Endothelial cell of umbilical vein (primary cell): ENCODE measurements at regions not wholly inside any gene's neighbourhood (a gene's known extent, or its start where the extent isn't known, plus 50 kb on each side); places are given as distances from the start of the nearest gene placed in this dataset.

Experiments used
- BruUV-seq: library from RNA; stranded (reverse); fragments of 400-500 nt; replicated peaks from 2 replicates; lab custom pipeline; 2021; lab: Mats Ljungman, UMichigan
- CTCF ChIA-PET: fragments of 300-600, 350-600 bp; sonication (Branson Sonifier 250); formaldehyde crosslinking; loops from one replicate; lab custom pipeline; 2021; ENCODE audit warnings: antibody characterized with exemption, inconsistent platforms; lab: Charles Lee
- POLR2A ChIA-PET: fragments of 300-600, 350-600 bp; sonication (Branson Sonifier 250); formaldehyde crosslinking; loops from one replicate; lab custom pipeline; 2021; ENCODE audit warnings: antibody characterized with exemption, inconsistent platforms; lab: Charles Lee
- DNase-seq: peaks from one replicate; pipeline ENCODE4 v3.0.0-alpha.2; 2011; ENCODE audit warnings: low read depth, low spot score
- FAIRE-seq: peaks from 2 replicates; lab custom pipeline; 2011; peaks lifted over from hg19 to GRCh38; lab: Jason Lieb, UNC
- H2AFZ ChIP-seq: 2 replicates; pipeline ENCODE4 v1.6.0; 2012; ENCODE audit warnings: low read depth, low read length, control low read depth, inconsistent platforms
- H3K27ac ChIP-seq: 2 replicates; pipeline ENCODE4 v1.5.1; 2011; ENCODE audit warnings: low read depth, mild to moderate bottlenecking, control low read depth, low read length, moderate library complexity; ENCODE audit not compliant: insufficient read depth
- H3K27me3 ChIP-seq, 2 experiments: 2 replicates each; pipeline versions ENCODE4 v1.6.0 to v1.6.1; 2011; ENCODE audit warnings: low read length in 2 of 2, mixed read lengths in 1 of 2; ENCODE audit not compliant: control insufficient read depth in 2 of 2, insufficient read depth in 2 of 2
- H3K36me3 ChIP-seq, 2 experiments: 2 replicates in 1 of 2; 3 replicates in 1 of 2; pipeline ENCODE4 v1.5.1; 2011; ENCODE audit warnings: low read length in 2 of 2, mild to moderate bottlenecking in 1 of 2, moderate library complexity in 1 of 2; ENCODE audit not compliant: control insufficient read depth in 2 of 2, insufficient read depth in 2 of 2; ENCODE audit errors: extremely low read depth in 1 of 2
- H3K4me1 ChIP-seq: 3 replicates; pipeline ENCODE4 v1.5.1; 2011; ENCODE audit warnings: mild to moderate bottlenecking, low read length; ENCODE audit not compliant: control insufficient read depth, insufficient read depth; ENCODE audit errors: extremely low read depth
- H3K4me2 ChIP-seq: 2 replicates; pipeline ENCODE4 v1.6.1; 2011; ENCODE audit warnings: low read length, control low read depth, mixed read lengths; ENCODE audit not compliant: insufficient read depth
- H3K4me3 ChIP-seq, 3 experiments: fragments of 200-600 bp in 1 of 3; sonication (generic), shearing (Covaris generic) in 1 of 3; replicated peaks in 1 of 3; 2 replicates each; pipeline ENCODE4 v1.5.1; 2011 to 2016; ENCODE audit warnings: control low read depth in 3 of 3, low read length in 3 of 3, mild to moderate bottlenecking in 2 of 3, inconsistent platforms in 1 of 3, low read depth in 1 of 3, moderate library complexity in 1 of 3; ENCODE audit not compliant: insufficient read depth in 1 of 3
- H3K79me2 ChIP-seq: 2 replicates; pipeline ENCODE4 v1.6.0; 2012; ENCODE audit warnings: low read length, inconsistent platforms; ENCODE audit not compliant: control insufficient read depth, insufficient read depth
- H3K9ac ChIP-seq: replicated peaks from 2 replicates; pipeline ENCODE3; 2011; ENCODE audit warnings: low read length, control low read depth; ENCODE audit not compliant: insufficient read depth; ENCODE audit errors: extremely low read depth
- H3K9me1 ChIP-seq: replicated peaks from 3 replicates; pipeline ENCODE4 v1.6.0; 2011; ENCODE audit warnings: mild to moderate bottlenecking, low read length; ENCODE audit not compliant: control insufficient read depth, insufficient read depth; ENCODE audit errors: extremely low read depth
- H3K9me3 ChIP-seq: replicated peaks from 2 replicates; pipeline ENCODE4 v1.5.1; 2012; ENCODE audit warnings: low read length, inconsistent platforms; ENCODE audit not compliant: control insufficient read depth, insufficient read depth
- H4K20me1 ChIP-seq: replicated peaks from 2 replicates; pipeline ENCODE3; 2011; ENCODE audit warnings: mild to moderate bottlenecking, low read length; ENCODE audit not compliant: control insufficient read depth, insufficient read depth; ENCODE audit errors: extremely low read depth
- EZH2 ChIP-seq: IDR thresholded peaks from 2 replicates; pipeline ENCODE4 v1.6.1; 2012; ENCODE audit warnings: borderline replicate concordance, low read depth, mild to moderate bottlenecking, moderate library complexity, low read length, inconsistent platforms; ENCODE audit not compliant: severe bottlenecking
- FOS ChIP-seq: IDR thresholded peaks from 2 replicates; pipeline ENCODE4 v1.6.1; 2011; ENCODE audit warnings: mild to moderate bottlenecking, low read length, moderate library complexity, borderline replicate concordance; ENCODE audit not compliant: insufficient read depth
- GATA2 ChIP-seq: IDR thresholded peaks from 2 replicates; pipeline ENCODE4 v1.7.0; 2011; ENCODE audit warnings: low read depth, mild to moderate bottlenecking, moderate library complexity, mixed read lengths, low read length; ENCODE audit not compliant: insufficient read length, insufficient read depth
- JUN ChIP-seq: IDR thresholded peaks from 2 replicates; pipeline ENCODE4 v1.6.1; 2011; ENCODE audit warnings: borderline replicate concordance, low read depth; ENCODE audit not compliant: insufficient read length, insufficient read depth
- MAX ChIP-seq: IDR thresholded peaks from 2 replicates; pipeline ENCODE4 v1.6.1; 2011; ENCODE audit not compliant: insufficient read depth, insufficient read length
- MYC ChIP-seq: IDR thresholded peaks from one replicate; pipeline ENCODE4 v1.6.1; 2011; ENCODE audit warnings: mild to moderate bottlenecking, low read depth, low read length
- POLR2A ChIP-seq: IDR thresholded peaks from 2 replicates; pipeline ENCODE4 v1.6.1; 2012; ENCODE audit warnings: low read depth, mild to moderate bottlenecking, control low read depth, low read length
- POLR2AphosphoS5 ChIP-seq: IDR thresholded peaks from 2 replicates; pipeline ENCODE4 v1.6.1; 2012; ENCODE audit warnings: low read depth, mild to moderate bottlenecking, control low read depth, low read length, moderate library complexity; ENCODE audit not compliant: insufficient read depth
- dilution Hi-C: fragments of 300-500 bp; cut with MboI; formaldehyde crosslinking; loops from one replicate; pipeline ENCODE4 v1.15.0; 2019; ENCODE audit warnings: low sequenced_read_pairs; ENCODE audit not compliant: extremely low pct_ligation_motif_present
- intact Hi-C: fragments of 100-400 bp; cut with micrococcal nuclease; formaldehyde crosslinking; loops from one replicate; pipeline ENCODE4 v1.10.0; 2022
- TF ChIP-seq, protein P1 (sequence below), 2 donors: IDR thresholded peaks; 1 replicate in 1 of 2; 2 replicates in 1 of 2; pipeline ENCODE4 v1.5.1; 2011; ENCODE audit warnings: low read length in 2 of 2, mild to moderate bottlenecking in 2 of 2, moderate library complexity in 2 of 2, control low read depth in 1 of 2, inconsistent platforms in 1 of 2, low read depth in 1 of 2; ENCODE audit not compliant: insufficient read depth in 1 of 2; ENCODE audit errors: extremely low read depth in 1 of 2

- no peaks in the 10 kb centered on the region for H3K79me2 ChIP-seq
- H3K27ac ChIP-seq = no peak overlapping the region
- no peak overlapping the region for H2AFZ ChIP-seq
- H3K27me3 ChIP-seq = no peaks in the 10 kb centered on the region
- H3K4me2 ChIP-seq = no peak overlapping the region
- POLR2A ChIA-PET = no interaction called here
- no peak for FAIRE-seq
- no peaks in the 10 kb centered on the region for H3K9me1 ChIP-seq
- TF ChIP-seq MAX = no peak
- TF ChIP-seq, protein P1, sequence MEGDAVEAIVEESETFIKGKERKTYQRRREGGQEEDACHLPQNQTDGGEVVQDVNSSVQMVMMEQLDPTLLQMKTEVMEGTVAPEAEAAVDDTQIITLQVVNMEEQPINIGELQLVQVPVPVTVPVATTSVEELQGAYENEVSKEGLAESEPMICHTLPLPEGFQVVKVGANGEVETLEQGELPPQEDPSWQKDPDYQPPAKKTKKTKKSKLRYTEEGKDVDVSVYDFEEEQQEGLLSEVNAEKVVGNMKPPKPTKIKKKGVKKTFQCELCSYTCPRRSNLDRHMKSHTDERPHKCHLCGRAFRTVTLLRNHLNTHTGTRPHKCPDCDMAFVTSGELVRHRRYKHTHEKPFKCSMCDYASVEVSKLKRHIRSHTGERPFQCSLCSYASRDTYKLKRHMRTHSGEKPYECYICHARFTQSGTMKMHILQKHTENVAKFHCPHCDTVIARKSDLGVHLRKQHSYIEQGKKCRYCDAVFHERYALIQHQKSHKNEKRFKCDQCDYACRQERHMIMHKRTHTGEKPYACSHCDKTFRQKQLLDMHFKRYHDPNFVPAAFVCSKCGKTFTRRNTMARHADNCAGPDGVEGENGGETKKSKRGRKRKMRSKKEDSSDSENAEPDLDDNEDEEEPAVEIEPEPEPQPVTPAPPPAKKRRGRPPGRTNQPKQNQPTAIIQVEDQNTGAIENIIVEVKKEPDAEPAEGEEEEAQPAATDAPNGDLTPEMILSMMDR (IDR thresholded peaks at IDR 0.05; ENCODE audit: extremely low read depth in 1 of 2, insufficient read depth in 1 of 2, low read depth in 1 of 2, low read length in 2 of 2) = no peak
- TF ChIP-seq EZH2 = no peak
- TF ChIP-seq GATA2 = no peak
- TF ChIP-seq POLR2AphosphoS5 = no peak
- TF ChIP-seq POLR2A = no peak
- no peak for TF ChIP-seq MYC
- no peak for TF ChIP-seq JUN
- no peak for TF ChIP-seq FOS
- H3K36me3 ChIP-seq = no peaks in the 10 kb centered on the region
- dilution Hi-C loops = no loop called here
- no peak for DNase-seq
- H3K4me3 ChIP-seq = no peak overlapping the region
- H3K9me3 ChIP-seq = no peaks in the 10 kb centered on the region
- H4K20me1 ChIP-seq = no peaks in the 10 kb centered on the region
- no TSS peak for BruUV-seq
- no peak overlapping the region for H3K9ac ChIP-seq
- intact Hi-C loops = no loop called here
- CTCF ChIA-PET = no interaction called here
- no peaks in the 10 kb centered on the region for H3K4me1 ChIP-seq
Measured at GRCh38 chr4:149234798-149235197, 580.8 kb downstream of the IQCM start.
